Ishikawa (cell line): ENCODE measurements at regions not wholly inside any gene's neighbourhood (a gene's known extent, or its start where the extent isn't known, plus 50 kb on each side); places are given as distances from the start of the nearest gene placed in this dataset.

Experiments
- CEBPB ChIP-seq: IDR thresholded peaks from 2 replicates; pipeline ENCODE4 v1.6.1; 2012
- CREB1 ChIP-seq: IDR thresholded peaks from 2 replicates; pipeline ENCODE4 v1.6.1; 2012; ENCODE audit warnings: low read depth
- EGR1 ChIP-seq: IDR thresholded peaks from 2 replicates; pipeline ENCODE4 v1.6.1; 2012
- EP300 ChIP-seq: IDR thresholded peaks from 2 replicates; pipeline ENCODE4 v1.6.1; 2012; ENCODE audit warnings: borderline replicate concordance
- FOXM1 ChIP-seq: IDR thresholded peaks from 2 replicates; pipeline ENCODE4 v1.6.1; 2012; ENCODE audit warnings: low read depth, borderline replicate concordance
- NFIC ChIP-seq: IDR thresholded peaks from 2 replicates; pipeline ENCODE4 v1.6.1; 2012
- RAD21 ChIP-seq: IDR thresholded peaks from 2 replicates; pipeline ENCODE4 v1.6.1; 2012; ENCODE audit warnings: low read depth
- TAF1 ChIP-seq: IDR thresholded peaks from 2 replicates; pipeline ENCODE4 v1.6.1; 2012; ENCODE audit warnings: low read depth, mild to moderate bottlenecking
- TCF12 ChIP-seq: IDR thresholded peaks from 2 replicates; pipeline ENCODE4 v1.6.1; 2012; ENCODE audit warnings: low read depth
- TEAD4 ChIP-seq: IDR thresholded peaks from 2 replicates; pipeline ENCODE4 v1.6.1; 2012
- YY1 ChIP-seq: IDR thresholded peaks from 2 replicates; pipeline ENCODE4 v1.6.1; 2012; ENCODE audit warnings: low read depth
- ZBTB7A ChIP-seq: IDR thresholded peaks from 2 replicates; pipeline ENCODE4 v1.6.1; 2012; ENCODE audit warnings: low read depth
- TF ChIP-seq, protein P1 (sequence below): IDR thresholded peaks from 2 replicates; pipeline ENCODE4 v1.6.1; 2012
- TF ChIP-seq, protein P2 (sequence below): IDR thresholded peaks from 2 replicates; pipeline ENCODE4 v1.6.1; 2012; ENCODE audit warnings: low read depth, mild to moderate bottlenecking
- TF ChIP-seq, protein P3 (sequence below): IDR thresholded peaks from 2 replicates; pipeline ENCODE4 v1.6.1; 2012

DNA sequence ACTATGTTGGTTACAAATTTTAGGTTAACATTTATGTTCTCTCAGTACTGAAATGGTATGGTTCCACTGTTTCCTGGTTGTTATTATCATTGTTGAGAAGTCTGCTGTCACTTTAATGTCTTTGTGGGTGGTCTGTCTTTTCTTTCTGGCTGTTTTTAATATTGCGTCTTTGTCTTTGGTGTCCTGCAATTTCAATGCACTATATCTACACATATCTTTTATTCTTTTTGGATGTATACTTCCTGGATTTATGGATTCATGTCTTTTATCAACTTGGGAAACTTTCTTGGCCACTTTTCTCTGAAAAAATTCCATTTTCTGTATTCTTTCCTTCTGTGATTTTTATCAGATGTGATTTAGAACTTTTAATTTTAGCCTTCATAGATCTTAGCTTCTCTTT, 250.2 kb downstream of the BUB3 start:
- TF ChIP-seq EGR1 = no peak

DNA sequence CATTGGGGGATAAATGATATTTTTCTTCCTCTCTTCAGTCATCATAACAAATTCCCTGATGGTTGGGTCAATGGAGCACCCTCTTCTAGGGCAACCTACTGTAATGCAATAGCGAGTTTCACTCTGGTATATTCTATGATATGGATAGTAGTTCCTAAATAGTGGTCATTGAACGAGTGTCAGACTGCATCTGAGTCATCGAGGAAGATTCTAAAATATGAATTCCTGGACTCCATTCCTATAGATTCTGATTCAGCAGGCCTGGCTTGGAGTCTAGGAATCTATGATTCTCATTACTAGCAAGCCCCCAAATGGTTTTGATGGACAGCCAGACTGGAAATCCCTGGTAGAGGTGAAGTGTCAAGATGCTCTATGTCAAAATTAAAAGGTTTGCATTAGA, 254.5 kb downstream of the BUB3 start:
- no peak for TF ChIP-seq TCF12
- no peak for TF ChIP-seq EP300

DNA sequence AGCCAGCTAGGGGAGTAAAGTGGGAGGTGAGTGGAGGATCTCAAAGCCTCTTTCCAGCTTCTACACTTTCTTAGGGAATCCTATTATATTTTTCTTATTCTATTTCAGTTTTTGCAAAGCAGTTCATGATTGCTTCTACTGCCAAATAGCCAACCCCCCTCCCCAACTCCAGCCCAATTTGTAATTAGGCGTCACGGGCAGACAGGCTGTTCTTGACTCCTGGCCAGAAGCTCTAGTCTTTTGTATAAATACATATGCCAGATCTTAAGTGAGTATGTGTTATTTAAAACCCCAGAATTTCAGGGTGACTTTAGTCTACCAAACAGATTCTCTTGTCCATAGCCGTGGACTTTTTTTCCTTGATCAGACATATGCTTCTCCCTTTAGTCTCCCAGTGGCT, 255.2 kb downstream of the BUB3 start:
- no peak for TF ChIP-seq EGR1
- no peak for TF ChIP-seq CEBPB
- no peak for TF ChIP-seq NFIC
- no peak for TF ChIP-seq EP300

DNA sequence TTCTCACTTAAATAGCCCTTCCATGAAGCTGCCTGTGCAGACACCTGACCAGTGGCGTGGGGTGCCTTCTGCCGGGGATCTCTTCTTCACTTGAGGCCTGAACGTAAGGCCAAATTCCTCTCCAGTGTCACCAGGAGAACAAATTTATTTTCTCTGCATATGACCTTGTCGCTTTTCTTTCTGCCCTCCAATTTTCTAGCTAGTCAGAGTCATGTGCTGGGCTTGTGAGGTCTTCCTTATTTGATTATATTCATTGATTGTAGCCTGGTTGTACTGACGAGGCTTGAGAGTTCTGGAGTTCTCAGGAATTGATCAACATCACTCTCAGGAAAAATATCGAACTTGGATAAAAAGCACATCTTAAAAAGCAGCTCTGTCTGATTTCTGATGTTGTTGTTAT, 255.7 kb downstream of the BUB3 start:
- TF ChIP-seq FOXM1 (no peak), YY1 (no peak), CREB1 (no peak), TAF1 (no peak), TCF12 (no peak), EP300 (no peak), EGR1 (no peak), ZBTB7A (no peak), TEAD4 (no peak), NFIC (no peak), CEBPB (no peak)
- TF ChIP-seq, protein P1, sequence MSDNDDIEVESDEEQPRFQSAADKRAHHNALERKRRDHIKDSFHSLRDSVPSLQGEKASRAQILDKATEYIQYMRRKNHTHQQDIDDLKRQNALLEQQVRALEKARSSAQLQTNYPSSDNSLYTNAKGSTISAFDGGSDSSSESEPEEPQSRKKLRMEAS = no peak
- TF ChIP-seq, protein P2, sequence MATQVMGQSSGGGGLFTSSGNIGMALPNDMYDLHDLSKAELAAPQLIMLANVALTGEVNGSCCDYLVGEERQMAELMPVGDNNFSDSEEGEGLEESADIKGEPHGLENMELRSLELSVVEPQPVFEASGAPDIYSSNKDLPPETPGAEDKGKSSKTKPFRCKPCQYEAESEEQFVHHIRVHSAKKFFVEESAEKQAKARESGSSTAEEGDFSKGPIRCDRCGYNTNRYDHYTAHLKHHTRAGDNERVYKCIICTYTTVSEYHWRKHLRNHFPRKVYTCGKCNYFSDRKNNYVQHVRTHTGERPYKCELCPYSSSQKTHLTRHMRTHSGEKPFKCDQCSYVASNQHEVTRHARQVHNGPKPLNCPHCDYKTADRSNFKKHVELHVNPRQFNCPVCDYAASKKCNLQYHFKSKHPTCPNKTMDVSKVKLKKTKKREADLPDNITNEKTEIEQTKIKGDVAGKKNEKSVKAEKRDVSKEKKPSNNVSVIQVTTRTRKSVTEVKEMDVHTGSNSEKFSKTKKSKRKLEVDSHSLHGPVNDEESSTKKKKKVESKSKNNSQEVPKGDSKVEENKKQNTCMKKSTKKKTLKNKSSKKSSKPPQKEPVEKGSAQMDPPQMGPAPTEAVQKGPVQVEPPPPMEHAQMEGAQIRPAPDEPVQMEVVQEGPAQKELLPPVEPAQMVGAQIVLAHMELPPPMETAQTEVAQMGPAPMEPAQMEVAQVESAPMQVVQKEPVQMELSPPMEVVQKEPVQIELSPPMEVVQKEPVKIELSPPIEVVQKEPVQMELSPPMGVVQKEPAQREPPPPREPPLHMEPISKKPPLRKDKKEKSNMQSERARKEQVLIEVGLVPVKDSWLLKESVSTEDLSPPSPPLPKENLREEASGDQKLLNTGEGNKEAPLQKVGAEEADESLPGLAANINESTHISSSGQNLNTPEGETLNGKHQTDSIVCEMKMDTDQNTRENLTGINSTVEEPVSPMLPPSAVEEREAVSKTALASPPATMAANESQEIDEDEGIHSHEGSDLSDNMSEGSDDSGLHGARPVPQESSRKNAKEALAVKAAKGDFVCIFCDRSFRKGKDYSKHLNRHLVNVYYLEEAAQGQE = no peak
- TF ChIP-seq, protein P3, sequence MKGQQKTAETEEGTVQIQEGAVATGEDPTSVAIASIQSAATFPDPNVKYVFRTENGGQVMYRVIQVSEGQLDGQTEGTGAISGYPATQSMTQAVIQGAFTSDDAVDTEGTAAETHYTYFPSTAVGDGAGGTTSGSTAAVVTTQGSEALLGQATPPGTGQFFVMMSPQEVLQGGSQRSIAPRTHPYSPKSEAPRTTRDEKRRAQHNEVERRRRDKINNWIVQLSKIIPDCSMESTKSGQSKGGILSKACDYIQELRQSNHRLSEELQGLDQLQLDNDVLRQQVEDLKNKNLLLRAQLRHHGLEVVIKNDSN = no peak

DNA sequence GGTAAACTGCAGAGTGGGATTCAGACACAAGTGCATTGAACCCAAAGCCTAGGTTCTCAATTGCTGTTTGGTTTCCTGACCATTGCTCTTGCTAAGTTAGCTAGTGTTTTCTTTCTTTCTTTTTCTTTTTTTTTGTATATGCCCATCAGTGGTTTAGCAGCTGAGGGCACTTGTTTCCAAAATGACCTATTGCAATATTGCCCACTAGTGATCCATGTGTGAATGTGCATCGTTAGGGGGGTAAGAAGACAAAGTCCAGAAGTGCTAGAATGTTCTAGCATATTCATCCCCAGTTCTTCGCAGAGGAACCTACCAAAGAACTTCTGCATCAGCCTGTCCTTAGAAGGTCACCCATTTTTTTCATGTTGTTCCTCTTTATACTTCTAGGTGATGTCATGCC, 252.8 kb upstream of the GPR26 start:
- TF ChIP-seq RAD21 (peak; percentile 29; the same call in 1 of the 2 replicates), FOXM1 (no peak)

DNA sequence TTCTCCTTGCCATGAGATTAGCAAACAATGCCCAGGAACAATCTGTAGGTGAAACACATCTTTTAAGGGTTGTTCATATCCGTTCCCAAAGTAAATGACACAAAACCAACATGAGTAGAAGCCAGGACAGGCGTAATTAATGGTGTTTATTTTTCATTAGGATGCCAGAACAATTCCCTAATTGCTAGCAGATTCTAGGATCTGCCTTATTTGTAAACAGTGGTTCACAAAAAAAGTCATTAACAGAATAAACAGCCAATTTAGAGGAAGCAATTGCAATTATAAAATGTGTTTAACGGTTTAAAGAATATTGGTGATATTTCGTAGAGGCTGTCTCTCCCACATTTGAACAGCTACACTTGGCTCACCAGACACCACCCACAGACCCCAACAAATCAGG, 250.6 kb upstream of the GPR26 start:
- TF ChIP-seq CEBPB (no peak), YY1 (no peak), CREB1 (no peak), ZBTB7A (no peak), EGR1 (no peak), TEAD4 (no peak), FOXM1 (no peak), EP300 (no peak), TAF1 (no peak), TCF12 (no peak), RAD21 (no peak), NFIC (no peak)
- TF ChIP-seq, protein P2 = no peak
- TF ChIP-seq, protein P1 = no peak
- TF ChIP-seq, protein P3 = no peak

DNA sequence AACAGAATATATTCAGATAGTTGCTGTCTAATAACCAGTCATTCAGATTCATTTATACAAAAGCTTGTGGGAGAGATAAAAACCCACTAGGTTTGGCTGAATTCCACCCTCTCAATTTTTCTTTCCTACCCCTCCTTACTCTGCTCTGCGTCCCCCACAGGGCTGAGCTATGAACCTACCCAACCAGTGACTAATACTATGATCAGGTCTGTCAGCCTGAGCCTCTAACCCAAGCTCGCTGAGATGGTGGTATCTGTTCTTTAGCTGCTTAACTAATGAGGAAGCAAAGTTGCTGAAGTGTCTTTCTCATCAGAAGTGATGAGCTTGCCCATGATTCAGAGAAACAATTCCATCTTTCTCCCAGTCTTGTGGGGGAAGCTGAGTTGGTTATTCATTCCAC, 248.7 kb upstream of the GPR26 start:
- TF ChIP-seq CREB1 (no peak), ZBTB7A (no peak), CEBPB (no peak), FOXM1 (no peak), TAF1 (no peak), NFIC (no peak), TCF12 (no peak), TEAD4 (no peak), EGR1 (no peak), RAD21 (no peak), YY1 (no peak), EP300 (no peak)
- TF ChIP-seq, protein P3 = no peak
- TF ChIP-seq, protein P2 = no peak
- TF ChIP-seq, protein P1 = no peak
